GM13977 (cell line): ENCODE measurements at regions not wholly inside any gene's neighbourhood (a gene's known extent, or its start where the extent isn't known, plus 50 kb on each side); places are given as distances from the start of the nearest gene placed in this dataset.

ENCODE experiments used
- DNase-seq: peaks from one replicate; pipeline ENCODE4 v3.0.0; 2012; ENCODE audit warnings: low spot score
- CTCF ChIP-seq: IDR thresholded peaks from 2 replicates; pipeline ENCODE4 v1.5.1; 2012; ENCODE audit warnings: mild to moderate bottlenecking, control low read depth; ENCODE audit not compliant: insufficient read depth; ENCODE audit errors: extremely low read depth, missing control alignments
- in situ Hi-C: fragments of 300-500 bp; cut with MboI; formaldehyde crosslinking; loops from one replicate; pipeline ENCODE4 v1.12.0; 2022; ENCODE audit warnings: low sequenced_read_pairs, low pct_unique_long_range_greater_than_20kb, mixed read lengths, inconsistent platforms; ENCODE audit not compliant: unreplicated experiment

- no peak for DNase-seq
- in situ Hi-C loops, result no loop called here
These were observed 247.8 kb upstream of the FOXK1 start for GRCh38 chr7:4434306-4434705.

GRCh38 chr7:4436361-4436895 lies 245.7 kb upstream of the FOXK1 start:
- TF ChIP-seq CTCF, result no peak

More at GRCh38 chr7:4434306-4434705, 247.8 kb upstream of the FOXK1 start:
- TF ChIP-seq CTCF, result no peak

GRCh38 chr7:4436936-4437335 lies 245.2 kb upstream of the FOXK1 start:
- in situ Hi-C loops, result no loop called here
- no peak for DNase-seq
- no peak for TF ChIP-seq CTCF

More at GRCh38 chr7:4436361-4436895, 245.7 kb upstream of the FOXK1 start:
- DNase-seq, result no peak
- in situ Hi-C loops, result no loop called here

GRCh38 chr7:4437916-4438315 lies 244.2 kb upstream of the FOXK1 start:
- TF ChIP-seq CTCF, result no peak
- in situ Hi-C loops, result no loop called here
- no peak for DNase-seq

GRCh38 chr7:4438723-4439245 lies 243.3 kb upstream of the FOXK1 start:
- in situ Hi-C loops, result no loop called here
- DNase-seq, result no peak
- TF ChIP-seq CTCF, result no peak

- no peak for TF ChIP-seq CTCF
- no peak for DNase-seq
- in situ Hi-C loops, result no loop called here
These were observed 242.7 kb upstream of the FOXK1 start for GRCh38 chr7:4439444-4439843.
